Upper lobe of left lung (tissue), 4 donors: ENCODE measurements at regions not wholly inside any gene's neighbourhood (a gene's known extent, or its start where the extent isn't known, plus 50 kb on each side); places are given as distances from the start of the nearest gene placed in this dataset.

Source experiments
- POLR2AphosphoS5 ChIP-seq, 2 donors: sonication (generic); formaldehyde crosslinking; IDR thresholded peaks; one replicate each; pipeline ENCODE4 v1.5.1; 2017; ENCODE audit warnings: antibody characterized with exemption in 2 of 2
- TF ChIP-seq, protein P1 (sequence below), 6 experiments: fragments of 450-650 bp in 4 of 6; fragments of 200-600 bp in 2 of 6; sonication (generic) in 2 of 6; IDR thresholded peaks; one replicate each; pipeline ENCODE4 v1.5.1; 2016 to 2019; ENCODE audit warnings: antibody characterized with exemption in 6 of 6

DNA sequence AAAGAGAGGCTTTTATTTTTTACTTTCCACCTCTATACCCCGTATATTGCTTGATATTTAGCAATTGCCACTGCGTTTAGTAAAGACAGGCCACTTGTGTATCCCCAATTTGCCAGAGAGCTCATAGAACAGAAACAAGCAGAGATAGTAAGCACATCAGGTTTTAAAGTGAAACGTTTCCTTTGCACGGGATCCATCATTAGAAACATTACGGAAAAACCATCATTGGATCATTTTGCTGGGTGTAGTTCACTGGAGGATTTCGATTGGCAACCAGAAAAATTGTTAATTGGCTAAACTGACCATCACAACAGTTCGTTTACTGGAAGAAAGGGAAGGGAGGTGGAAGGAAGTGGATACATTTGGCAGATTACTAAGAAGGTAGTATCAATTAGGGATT, 149.4 kb upstream of the STK32A start:
- TF ChIP-seq POLR2AphosphoS5 (IDR thresholded peaks at IDR 0.05): no peak
- TF ChIP-seq, protein P1, sequence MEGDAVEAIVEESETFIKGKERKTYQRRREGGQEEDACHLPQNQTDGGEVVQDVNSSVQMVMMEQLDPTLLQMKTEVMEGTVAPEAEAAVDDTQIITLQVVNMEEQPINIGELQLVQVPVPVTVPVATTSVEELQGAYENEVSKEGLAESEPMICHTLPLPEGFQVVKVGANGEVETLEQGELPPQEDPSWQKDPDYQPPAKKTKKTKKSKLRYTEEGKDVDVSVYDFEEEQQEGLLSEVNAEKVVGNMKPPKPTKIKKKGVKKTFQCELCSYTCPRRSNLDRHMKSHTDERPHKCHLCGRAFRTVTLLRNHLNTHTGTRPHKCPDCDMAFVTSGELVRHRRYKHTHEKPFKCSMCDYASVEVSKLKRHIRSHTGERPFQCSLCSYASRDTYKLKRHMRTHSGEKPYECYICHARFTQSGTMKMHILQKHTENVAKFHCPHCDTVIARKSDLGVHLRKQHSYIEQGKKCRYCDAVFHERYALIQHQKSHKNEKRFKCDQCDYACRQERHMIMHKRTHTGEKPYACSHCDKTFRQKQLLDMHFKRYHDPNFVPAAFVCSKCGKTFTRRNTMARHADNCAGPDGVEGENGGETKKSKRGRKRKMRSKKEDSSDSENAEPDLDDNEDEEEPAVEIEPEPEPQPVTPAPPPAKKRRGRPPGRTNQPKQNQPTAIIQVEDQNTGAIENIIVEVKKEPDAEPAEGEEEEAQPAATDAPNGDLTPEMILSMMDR (IDR thresholded peaks at IDR 0.05): no peak
